LoVo (cell line): ENCODE measurements at regions not wholly inside any gene's neighbourhood (a gene's known extent, or its start where the extent isn't known, plus 50 kb on each side); places are given as distances from the start of the nearest gene placed in this dataset.
"Not testable (repeated sequence)": the region's sequence is repeated elsewhere in the genome, so short reads cannot be mapped to it uniquely, and the experiment has no call there.

Source experiments
- DNase-seq: peaks from one replicate; pipeline ENCODE4 v3.0.0-alpha.2; 2016; ENCODE audit warnings: low spot score

GRCh38 chr14:71742485-71742884, 189.7 kb upstream of the RGS6 start:
- no peak for DNase-seq

- no peak for DNase-seq
Observed at GRCh38 chr14:71745072-71745471, 187.2 kb upstream of the RGS6 start.

GRCh38 chr14:71748196-71748595, 184.0 kb upstream of the RGS6 start:
- DNase-seq = no peak

GRCh38 chr14:71749613-71750238, 182.5 kb upstream of the RGS6 start:
- DNase-seq = no peak

- DNase-seq = no peak
Observed at GRCh38 chr14:71751264-71751663, 181.0 kb upstream of the RGS6 start.

- no peak for DNase-seq
Observed at GRCh38 chr14:71752111-71752738, 180.0 kb upstream of the RGS6 start.

GRCh38 chr14:71753126-71753830, 179.0 kb upstream of the RGS6 start:
- peak; percentile 90 for DNase-seq

- DNase-seq = no peak
Observed at GRCh38 chr14:71753976-71754375, 178.3 kb upstream of the RGS6 start.

- DNase-seq = no peak
Observed at GRCh38 chr14:71754422-71755095, 177.7 kb upstream of the RGS6 start.

- DNase-seq = no peak
Observed at GRCh38 chr14:71758229-71758951, 173.8 kb upstream of the RGS6 start.

- DNase-seq = no peak
Observed at GRCh38 chr14:71762575-71762974, 169.7 kb upstream of the RGS6 start.

- DNase-seq = no peak
Observed at GRCh38 chr14:71764701-71765382, 167.4 kb upstream of the RGS6 start.

GRCh38 chr14:71765505-71765904, 166.7 kb upstream of the RGS6 start:
- no peak for DNase-seq

- no peak for DNase-seq
Observed at GRCh38 chr14:71770431-71770830, 161.8 kb upstream of the RGS6 start.

- not testable (repeated sequence) for DNase-seq
Observed at GRCh38 chr14:71771421-71771820, 160.8 kb upstream of the RGS6 start.

GRCh38 chr14:71771996-71772395, 160.2 kb upstream of the RGS6 start:
- not testable (repeated sequence) for DNase-seq

- DNase-seq = no peak
Observed at GRCh38 chr14:71773898-71774481, 158.2 kb upstream of the RGS6 start.

- DNase-seq = no peak
Observed at GRCh38 chr14:71776471-71777360, 155.5 kb upstream of the RGS6 start.

GRCh38 chr14:71780075-71780474, 152.2 kb upstream of the RGS6 start:
- DNase-seq = peak; percentile 49

GRCh38 chr14:71780822-71781221, 151.4 kb upstream of the RGS6 start:
- no peak for DNase-seq
